GM10266 (cell line): ENCODE measurements at regions not wholly inside any gene's neighbourhood (a gene's known extent, or its start where the extent isn't known, plus 50 kb on each side); places are given as distances from the start of the nearest gene placed in this dataset.

Experiments used
- DNase-seq: peaks from one replicate; pipeline ENCODE4 v3.0.0; 2012; ENCODE audit errors: extremely low spot score
- CTCF ChIP-seq: IDR thresholded peaks from 2 replicates; pipeline ENCODE4 v1.5.1; 2012; ENCODE audit warnings: mild to moderate bottlenecking, low read depth; ENCODE audit not compliant: control insufficient read depth, insufficient read depth; ENCODE audit errors: missing control alignments

- TF ChIP-seq CTCF: no peak
- DNase-seq: no peak
These were observed 266.2 kb upstream of the ZFP64 start for GRCh38 chr20:52457826-52458225.

GRCh38 chr20:52454660-52455059 is 263.1 kb upstream of the ZFP64 start:
- DNase-seq: no peak
- TF ChIP-seq CTCF: no peak

GRCh38 chr20:52448513-52449232 is 257.1 kb upstream of the ZFP64 start:
- DNase-seq: no peak
- no peak for TF ChIP-seq CTCF

- no peak for TF ChIP-seq CTCF
- no peak for DNase-seq
These were observed 255.6 kb upstream of the ZFP64 start for GRCh38 chr20:52447225-52447551.

- no peak for DNase-seq
- no peak for TF ChIP-seq CTCF
These were observed 255.0 kb upstream of the ZFP64 start for GRCh38 chr20:52446421-52447224.

- no peak for TF ChIP-seq CTCF
- no peak for DNase-seq
These were observed 252.9 kb upstream of the ZFP64 start for GRCh38 chr20:52444455-52444854.

GRCh38 chr20:52443874-52444273 is 252.3 kb upstream of the ZFP64 start:
- no peak for DNase-seq
- no peak for TF ChIP-seq CTCF
